Right cardiac atrium (tissue), 5 donors: ENCODE measurements at regions not wholly inside any gene's neighbourhood (a gene's known extent, or its start where the extent isn't known, plus 50 kb on each side); places are given as distances from the start of the nearest gene placed in this dataset.

Experiments used
- ATAC-seq, 2 donors: fragments of 200-7000 bp; cut with Tn5 transposase; one replicate each; pipeline versions ENCODE4 v1.8.0 to v1.9.1; 2020; ENCODE audit warnings: moderate library complexity in 2 of 2, mild to moderate bottlenecking in 1 of 2
- DNase-seq, 3 donors: peaks; one replicate each; pipeline ENCODE4 v3.0.0-alpha.2; 2020
- H3K27ac ChIP-seq: one replicate; pipeline ENCODE4 v1.5.1; 2013; ENCODE audit warnings: mild to moderate bottlenecking, low read length, control low read depth, moderate library complexity
- H3K27me3 ChIP-seq: one replicate; pipeline ENCODE4 v1.6.1; 2013; ENCODE audit not compliant: control insufficient read depth, insufficient read depth
- H3K4me1 ChIP-seq: one replicate; pipeline ENCODE4 v1.6.1; 2013; ENCODE audit warnings: low read length; ENCODE audit not compliant: control insufficient read depth, insufficient read depth
- H3K4me3 ChIP-seq: one replicate; pipeline ENCODE4 v1.5.1; 2013; ENCODE audit warnings: low read length, control low read depth
- H3K9me3 ChIP-seq: one replicate; pipeline ENCODE4 v1.6.1; 2013; ENCODE audit warnings: low read length; ENCODE audit not compliant: control insufficient read depth
- whole genome bisulfite sequencing: extraction: QIAGEN DNeasy Blood & Tissue Kit; methylation state at CpG from one replicate; pipeline ENCODE4 v1.1.7; 2013; 5-methylcytosine and 5-hydroxymethylcytosine counted together
- intact Hi-C, 4 donors: fragments of 100-400 bp; cut with DNase I; formaldehyde crosslinking; loops; one replicate each; pipeline versions ENCODE4 v1.11.0 to v1.14.0; 2022 to 2023
- donor health status: healthy with polysubstance abuse.
- donor health status: DM: no; HTN: yes; CAD: no.
- donor health status: DM: no; HTN: no; CAD: no.
- donor health status: DM: no; HTN: yes; CAD: no; lungs with severe emphysema.
- donor health status: DM: yes; HTN: yes; CAD: no.

- Histone ChIP-seq H3K9me3 (no peaks in the 10 kb centered on the region), H3K27ac (no peak overlapping the region), H3K4me1 (no peaks in the 10 kb centered on the region), H3K27me3 (no peaks in the 10 kb centered on the region), H3K4me3 (no peak overlapping the region)
- no peak for ATAC-seq
- no peak for DNase-seq
- WGBS = 50% methylated on average over 1 of the region's 1 CpG
- intact Hi-C loops = no loop called here
Measured at GRCh38 chrX:42472727-42473126, 305.2 kb downstream of the PPP1R2C start.

DNA sequence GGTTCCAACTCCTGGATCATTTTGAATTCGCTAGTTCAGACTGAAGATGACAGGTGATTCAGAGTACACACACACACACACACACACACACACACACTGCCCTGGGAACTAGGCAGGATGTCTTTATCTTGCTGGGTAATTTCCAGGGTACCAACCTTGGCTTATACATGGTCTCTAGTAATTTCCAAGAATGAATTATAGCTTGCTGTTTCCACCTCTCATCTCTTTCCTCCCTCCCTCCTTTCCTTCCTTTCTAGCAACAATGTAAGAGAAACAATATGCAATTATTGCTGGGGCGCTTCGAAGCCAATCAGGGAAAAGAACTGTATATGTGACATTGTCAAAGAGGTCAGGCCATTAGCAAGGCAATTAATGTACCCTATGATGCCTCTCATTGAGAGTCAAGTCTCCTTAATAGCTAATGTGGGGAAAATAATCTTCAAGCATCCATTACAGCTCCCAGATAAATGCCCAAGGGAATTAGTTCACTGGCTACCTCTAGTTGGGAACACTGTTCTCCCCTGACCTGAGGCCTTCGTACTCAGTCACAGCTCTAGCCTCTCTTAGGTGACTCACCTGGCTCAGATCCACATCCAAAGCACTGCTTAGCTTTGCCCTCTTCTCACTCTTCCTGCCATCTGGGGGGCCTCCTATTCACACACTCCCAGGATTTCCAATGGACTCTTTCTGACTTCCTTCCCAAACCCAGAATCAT, 311.5 kb downstream of the PPP1R2C start:
- Histone ChIP-seq H3K9me3 (no peaks in the 10 kb centered on the region), H3K4me3 (no peak overlapping the region), H3K27me3 (no peaks in the 10 kb centered on the region), H3K4me1 (no peaks in the 10 kb centered on the region), H3K27ac (no peak overlapping the region)
- no peak for DNase-seq
- intact Hi-C loops = no loop called here
- ATAC-seq = no peak
- WGBS = 78% methylated on average over 4 of the region's 4 CpGs

GRCh38 chrX:42465821-42466220, 312.1 kb downstream of the PPP1R2C start:
- no peak for ATAC-seq
- H3K9me3 ChIP-seq = no peaks in the 10 kb centered on the region
- no peaks in the 10 kb centered on the region for H3K4me1 ChIP-seq
- H3K27me3 ChIP-seq = no peaks in the 10 kb centered on the region
- no peak overlapping the region for H3K4me3 ChIP-seq
- intact Hi-C loops = no loop called here
- WGBS = 85% methylated on average over 1 of the region's 1 CpG
- DNase-seq = no peak
- no peak overlapping the region for H3K27ac ChIP-seq

DNA sequence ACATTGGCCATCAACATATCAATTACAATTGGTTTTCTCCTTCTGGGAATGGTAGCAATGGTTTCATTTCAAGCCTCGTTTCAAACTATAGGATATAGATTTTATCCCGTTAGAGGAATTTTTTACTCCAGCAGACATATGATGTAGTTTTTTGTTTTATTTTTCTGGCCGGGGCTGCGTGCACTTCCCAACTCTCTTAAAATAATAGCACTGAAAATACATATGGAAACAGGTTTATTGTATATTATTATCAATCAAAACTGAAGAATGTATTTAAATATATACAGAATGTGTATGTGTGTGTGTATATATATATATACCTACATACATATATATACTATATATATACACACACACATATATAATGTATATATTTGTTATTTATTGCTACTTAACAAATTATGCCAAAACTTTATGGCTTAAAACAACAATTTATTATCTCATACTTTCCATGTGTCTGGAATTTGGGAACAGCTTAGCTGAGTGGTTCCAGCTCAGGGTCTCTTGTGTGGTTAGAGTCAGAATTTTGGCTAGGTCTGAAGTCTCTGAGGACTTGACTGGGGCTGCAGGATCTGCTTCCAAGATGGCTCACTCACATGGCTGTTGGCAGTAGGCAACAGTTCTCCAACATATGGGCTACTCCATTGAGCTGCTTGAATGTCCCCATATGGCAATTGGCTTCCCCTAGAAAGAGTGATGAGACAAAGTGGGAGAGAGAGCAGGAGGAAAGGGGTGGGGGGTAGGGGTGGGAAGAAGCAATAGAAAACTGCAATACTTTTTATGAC, 314.1 kb downstream of the PPP1R2C start:
- H3K9me3 ChIP-seq = no peaks in the 10 kb centered on the region
- intact Hi-C loops = no loop called here
- H3K27ac ChIP-seq = no peak overlapping the region
- H3K27me3 ChIP-seq = no peaks in the 10 kb centered on the region
- H3K4me3 ChIP-seq = no peak overlapping the region
- ATAC-seq = no peak
- DNase-seq = no peak
- WGBS = 89% methylated on average over 4 of the region's 4 CpGs
- no peaks in the 10 kb centered on the region for H3K4me1 ChIP-seq

DNA sequence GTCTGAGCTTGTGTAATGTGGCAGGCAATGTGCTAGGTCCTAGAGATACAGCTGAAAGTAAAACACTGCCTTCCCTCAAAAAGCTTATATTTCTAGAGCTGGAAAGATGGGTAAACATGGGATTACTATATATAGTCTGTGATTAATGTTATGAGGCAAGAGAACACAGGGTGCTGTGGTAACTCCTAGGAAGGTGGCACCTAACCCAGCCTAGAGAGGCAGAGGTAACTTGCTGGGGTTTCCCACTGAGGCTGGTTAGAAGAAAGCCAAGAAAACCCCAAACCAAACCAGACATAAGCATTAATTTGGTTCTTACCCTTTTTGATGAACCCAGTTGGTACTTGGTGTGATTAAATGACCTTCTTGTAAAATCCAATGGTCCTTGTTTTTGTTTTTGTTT, 315.0 kb downstream of the PPP1R2C start:
- no peaks in the 10 kb centered on the region for H3K9me3 ChIP-seq
- H3K27me3 ChIP-seq = no peaks in the 10 kb centered on the region
- intact Hi-C loops = no loop called here
- H3K4me1 ChIP-seq = no peaks in the 10 kb centered on the region
- H3K4me3 ChIP-seq = no peak overlapping the region
- DNase-seq (no peak), ATAC-seq (no peak)
- H3K27ac ChIP-seq = no peak overlapping the region

DNA sequence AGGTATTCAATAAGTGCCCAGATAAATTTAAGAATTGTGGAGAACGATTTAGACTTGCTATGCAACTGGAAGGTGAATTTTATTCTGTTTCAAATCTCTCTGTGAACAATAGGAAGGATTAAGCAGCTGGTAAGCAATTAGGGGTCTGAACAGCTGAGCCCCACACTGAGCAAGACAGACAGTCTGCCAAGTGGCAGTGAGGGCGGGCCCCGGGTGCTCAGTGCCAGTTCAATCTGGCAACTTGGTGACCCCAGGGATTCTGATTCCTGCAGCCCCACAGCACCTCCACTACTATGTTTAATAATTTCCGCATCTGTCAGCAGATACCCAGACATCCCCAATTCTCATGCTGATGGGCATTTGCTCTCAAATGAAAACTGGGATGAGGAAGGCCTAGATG, 317.3 kb downstream of the PPP1R2C start:
- no peaks in the 10 kb centered on the region for H3K9me3 ChIP-seq
- 86% methylated on average over 4 of the region's 4 CpGs for WGBS
- DNase-seq = no peak
- intact Hi-C loops = no loop called here
- H3K27ac ChIP-seq = no peak overlapping the region
- no peaks in the 10 kb centered on the region for H3K4me1 ChIP-seq
- no peak overlapping the region for H3K4me3 ChIP-seq
- no peaks in the 10 kb centered on the region for H3K27me3 ChIP-seq
- no peak for ATAC-seq

GRCh38 chrX:42459735-42460134, 318.2 kb downstream of the PPP1R2C start:
- no peaks in the 10 kb centered on the region for H3K4me1 ChIP-seq
- DNase-seq (no peak), ATAC-seq (no peak)
- H3K4me3 ChIP-seq = no peak overlapping the region
- intact Hi-C loops = no loop called here
- H3K27me3 ChIP-seq = no peaks in the 10 kb centered on the region
- no peaks in the 10 kb centered on the region for H3K9me3 ChIP-seq
- H3K27ac ChIP-seq = no peak overlapping the region

- ATAC-seq (no peak), DNase-seq (no peak)
- H3K4me3 ChIP-seq = no peak overlapping the region
- no peak overlapping the region for H3K27ac ChIP-seq
- intact Hi-C loops = no loop called here
- H3K4me1 ChIP-seq = no peaks in the 10 kb centered on the region
- WGBS = 91% methylated on average over 9 of the region's 9 CpGs
- H3K27me3 ChIP-seq = no peaks in the 10 kb centered on the region
- H3K9me3 ChIP-seq = no peaks in the 10 kb centered on the region
Measured at GRCh38 chrX:42456176-42456700, 321.7 kb downstream of the PPP1R2C start.

DNA sequence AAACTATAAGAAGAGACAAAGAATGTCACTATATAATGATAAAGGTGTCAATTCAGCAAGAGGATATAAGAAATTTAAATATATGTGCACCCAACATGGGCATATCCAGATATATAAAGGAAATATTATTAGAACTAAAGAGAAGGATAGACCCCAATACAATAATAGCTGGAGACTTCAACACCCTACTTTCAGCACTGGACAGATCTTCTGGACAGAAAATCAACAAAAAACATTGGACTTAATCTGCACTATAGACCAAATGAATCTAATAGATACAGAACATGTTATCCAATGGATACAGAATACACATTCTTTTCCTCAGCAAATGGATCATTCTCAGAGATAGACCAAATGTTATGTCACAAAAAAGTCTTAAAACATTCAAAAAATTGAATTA, 327.7 kb downstream of the PPP1R2C start:
- no peak for ATAC-seq
- no peaks in the 10 kb centered on the region for H3K4me1 ChIP-seq
- H3K27me3 ChIP-seq = no peaks in the 10 kb centered on the region
- no peak overlapping the region for H3K4me3 ChIP-seq
- no peak for DNase-seq
- no peaks in the 10 kb centered on the region for H3K9me3 ChIP-seq
- no peak overlapping the region for H3K27ac ChIP-seq
- intact Hi-C loops = no loop called here

- intact Hi-C loops = no loop called here
- ATAC-seq = no peak
- no peak for DNase-seq
- 55% methylated on average over 1 of the region's 1 CpG for WGBS
- no peak overlapping the region for H3K27ac ChIP-seq
- H3K9me3 ChIP-seq = no peaks in the 10 kb centered on the region
- H3K4me1 ChIP-seq = no peaks in the 10 kb centered on the region
- H3K27me3 ChIP-seq = no peaks in the 10 kb centered on the region
- no peak overlapping the region for H3K4me3 ChIP-seq
Measured at GRCh38 chrX:42443267-42443666, 334.7 kb downstream of the PPP1R2C start.

DNA sequence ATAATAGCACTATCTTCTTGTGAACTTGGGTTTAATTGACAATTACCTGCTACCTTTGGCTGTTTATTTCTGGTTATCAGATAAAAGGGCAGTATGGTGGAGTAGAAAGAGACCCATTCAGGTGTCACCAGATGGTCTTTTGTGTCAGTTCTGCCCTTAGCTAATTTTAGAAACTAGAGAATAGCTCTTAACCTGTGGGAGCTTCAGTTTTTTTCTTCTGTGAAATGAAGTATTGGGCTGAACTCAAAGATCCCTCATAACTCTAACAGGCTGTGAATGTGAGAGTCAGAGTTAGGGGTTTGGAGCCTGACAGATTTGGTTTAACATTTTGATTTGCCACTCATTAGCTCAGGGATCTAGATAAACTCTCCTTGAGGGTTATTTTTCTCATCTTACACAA, 335.2 kb downstream of the PPP1R2C start:
- intact Hi-C loops = no loop called here
- Histone ChIP-seq H3K4me3 (no peak overlapping the region), H3K4me1 (no peaks in the 10 kb centered on the region), H3K27me3 (no peaks in the 10 kb centered on the region), H3K27ac (no peak overlapping the region), H3K9me3 (no peaks in the 10 kb centered on the region)
- no peak for DNase-seq
- no peak for ATAC-seq
